ENCODE measurements at regions not wholly inside any gene's neighbourhood (a gene's known extent, or its start where the extent isn't known, plus 50 kb on each side); places are given as distances from the start of the nearest gene placed in this dataset.

DNA sequence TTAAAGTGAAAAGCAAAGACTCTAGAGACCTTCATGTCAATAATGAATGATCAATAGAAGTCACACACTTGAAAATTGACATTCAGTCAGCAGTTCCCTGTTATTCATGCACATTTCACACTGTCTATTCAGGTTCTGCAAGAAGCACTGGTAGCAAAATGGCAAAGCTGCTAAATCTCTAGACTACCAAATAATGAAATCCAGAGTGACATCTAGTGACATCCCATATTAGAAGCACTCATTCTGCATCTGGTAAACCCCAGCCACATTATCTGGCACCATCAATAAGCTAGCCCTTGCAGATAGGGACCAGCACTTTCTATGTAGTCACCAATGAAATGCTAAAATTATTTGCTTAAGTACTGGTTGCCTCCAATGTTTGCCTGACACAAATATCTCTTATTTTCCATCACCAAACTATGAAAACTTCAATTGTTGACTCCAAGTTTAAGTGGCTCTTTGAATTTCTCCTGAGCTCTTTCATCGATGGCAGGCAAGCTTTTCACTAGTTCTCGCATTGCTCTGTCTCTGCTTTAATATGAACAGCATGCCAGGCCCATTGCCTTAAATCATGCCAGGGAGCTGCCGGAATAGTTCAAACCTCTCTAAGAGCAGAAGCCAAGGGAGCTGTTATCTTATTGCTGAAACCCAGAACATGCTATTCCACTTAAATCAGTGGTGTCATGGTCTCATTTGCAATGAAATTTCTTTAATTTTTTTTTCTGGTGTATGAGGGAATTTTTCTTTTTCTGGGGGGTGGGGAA lies 409.9 kb downstream of the MZT1 start:
- DNase-seq, result no peak

DNA sequence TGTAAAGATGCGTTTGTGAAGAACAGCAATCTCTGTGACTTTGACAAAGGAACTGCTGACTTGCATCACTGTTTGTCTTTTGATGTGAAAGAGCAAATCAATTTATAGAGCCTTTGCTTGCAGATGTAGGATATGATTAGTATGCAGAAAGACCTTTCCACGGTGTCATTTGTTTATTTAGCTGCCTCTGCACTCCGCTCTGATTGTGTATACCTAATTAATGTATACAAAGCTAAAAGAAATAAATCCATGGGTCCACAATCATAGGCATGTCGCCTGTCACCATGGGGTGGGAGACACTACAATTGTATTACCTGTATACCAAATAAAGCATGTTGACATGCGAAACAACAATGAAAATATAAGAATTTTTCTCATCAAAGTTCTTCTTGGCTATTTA lies 410.7 kb downstream of the MZT1 start:
- no peak for DNase-seq

DNA sequence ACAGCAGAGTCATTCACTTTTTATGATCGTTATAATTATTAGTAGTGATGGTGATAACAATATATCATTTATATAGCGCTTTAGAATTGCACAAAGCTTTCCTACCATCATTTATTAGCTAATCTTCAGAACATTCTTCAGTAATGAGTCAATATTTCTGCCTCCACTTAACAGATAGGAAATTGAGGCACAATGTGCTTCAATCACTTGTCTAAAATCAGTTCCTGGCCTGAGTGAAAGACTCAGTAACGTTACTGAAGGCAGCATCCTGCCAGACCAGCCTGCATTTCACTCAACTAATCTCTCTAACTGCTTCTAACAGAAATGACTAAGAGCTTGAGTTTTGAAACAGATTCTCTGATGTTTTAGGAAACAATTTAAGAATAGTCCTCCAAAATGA lies 412.1 kb downstream of the MZT1 start:
- no peak for DNase-seq

DNA sequence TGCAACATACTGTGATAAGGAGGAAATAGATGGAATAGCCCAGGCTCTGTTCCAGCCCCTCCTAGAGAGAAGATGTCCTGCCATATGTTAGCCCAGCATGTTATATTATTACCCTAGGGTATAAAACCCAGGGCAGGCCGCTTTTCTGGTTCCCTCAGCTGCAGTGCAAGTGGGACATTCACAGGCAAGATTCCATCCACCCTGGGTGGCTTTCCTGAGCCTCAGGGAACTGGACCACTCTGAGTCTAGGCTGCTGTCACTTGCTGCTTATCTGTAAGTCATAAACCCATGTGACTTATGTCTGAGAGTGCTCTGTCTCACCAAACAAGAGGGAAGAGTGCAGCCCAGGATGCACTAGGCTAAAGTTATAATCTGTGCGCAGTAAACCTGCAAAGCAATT lies 413.2 kb downstream of the MZT1 start:
- no peak for DNase-seq

DNA sequence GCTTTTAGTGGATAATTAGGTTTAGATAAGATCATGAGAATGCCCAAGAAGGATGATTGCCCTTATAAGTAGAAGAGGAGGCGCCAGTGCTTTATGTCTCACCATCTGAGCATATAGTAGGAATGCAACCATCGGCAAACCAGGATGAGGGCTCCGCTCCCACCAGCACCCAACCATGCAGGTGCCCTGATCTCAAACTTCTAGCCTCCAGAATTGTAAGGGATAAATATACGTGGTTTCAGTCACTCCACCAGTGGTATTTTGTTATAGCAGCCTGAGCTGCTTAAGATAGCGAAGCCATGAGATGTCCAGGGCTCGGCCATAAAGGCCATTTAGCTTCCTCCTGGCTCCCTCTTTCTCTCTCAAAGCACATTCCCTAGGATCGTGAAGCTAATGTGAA lies 413.9 kb downstream of the MZT1 start:
- no peak for DNase-seq

DNA sequence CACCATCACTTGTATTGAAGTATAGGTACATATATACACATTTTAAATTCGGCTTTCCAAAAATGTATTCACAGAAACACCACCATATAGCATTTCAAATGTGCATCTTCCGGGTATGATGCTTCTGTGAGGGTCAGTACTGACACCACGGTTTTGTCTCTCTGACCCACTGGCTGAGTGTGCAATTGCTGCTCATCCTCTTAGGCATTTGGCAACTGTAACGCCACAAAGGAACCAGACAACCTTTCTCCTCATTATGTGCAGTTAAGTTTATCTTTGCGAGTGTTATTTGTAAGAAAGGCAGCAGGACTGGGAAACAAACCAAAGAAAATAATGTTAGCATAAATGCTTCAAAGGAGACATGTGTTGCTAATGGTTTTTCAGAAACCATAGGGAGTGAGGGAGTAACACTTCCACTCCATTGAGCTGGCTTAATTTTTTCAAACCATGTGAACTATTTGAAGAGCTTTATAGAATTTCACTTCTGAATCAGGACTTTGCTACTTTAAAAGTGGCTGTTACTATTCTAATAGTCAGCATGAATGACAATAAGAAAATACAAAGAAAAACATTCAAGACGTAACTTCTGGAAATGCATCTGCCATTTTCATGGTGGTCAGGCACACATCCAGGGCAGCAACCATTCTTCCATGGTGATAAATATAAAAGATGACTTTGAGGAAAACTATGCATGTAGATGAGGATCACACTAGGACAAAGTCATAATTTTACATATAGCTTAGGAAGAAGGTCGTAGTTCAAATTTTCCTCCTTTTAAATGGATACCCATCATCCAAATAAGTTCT lies 423.3 kb downstream of the MZT1 start:
- no peak for DNase-seq

DNA sequence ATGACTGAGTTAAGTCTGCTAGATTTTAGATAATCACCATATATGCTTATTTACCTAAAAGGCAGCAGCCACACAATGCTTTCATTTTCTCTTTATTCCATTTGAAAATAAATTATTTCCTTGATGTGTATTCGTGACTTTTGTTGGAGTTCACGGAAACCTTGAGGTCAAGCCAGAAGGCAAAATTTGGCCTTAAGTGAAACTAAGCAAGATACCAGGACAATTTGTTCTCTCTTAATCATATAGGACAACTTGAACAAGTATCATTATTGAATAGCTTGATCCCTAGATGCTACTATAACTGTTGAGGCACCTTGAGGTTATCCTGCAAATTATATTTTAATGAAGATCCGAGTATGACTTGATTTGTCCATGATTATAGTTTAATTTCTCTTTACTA lies 429.2 kb upstream of the DACH1 start:
- DNase-seq, result no peak

DNA sequence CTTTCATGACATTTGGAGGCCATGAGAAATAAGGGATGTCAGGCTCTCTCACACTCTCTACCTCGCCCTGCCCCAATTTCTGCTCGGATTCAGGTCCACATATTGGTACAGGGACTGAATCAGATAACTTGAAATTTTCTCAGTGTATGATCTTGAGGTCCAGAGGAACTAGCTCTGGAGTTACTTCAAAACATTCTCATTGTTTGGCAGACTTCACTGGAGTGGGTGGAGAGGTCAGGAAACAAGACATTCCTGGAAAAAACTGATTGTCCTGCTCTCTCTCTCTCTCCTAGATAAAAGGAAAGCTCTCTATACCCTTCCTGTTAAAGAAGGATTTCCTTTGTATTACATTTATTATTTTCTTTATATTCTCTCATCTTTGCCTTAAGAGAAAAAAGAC lies 428.1 kb upstream of the DACH1 start:
- no peak for DNase-seq

DNA sequence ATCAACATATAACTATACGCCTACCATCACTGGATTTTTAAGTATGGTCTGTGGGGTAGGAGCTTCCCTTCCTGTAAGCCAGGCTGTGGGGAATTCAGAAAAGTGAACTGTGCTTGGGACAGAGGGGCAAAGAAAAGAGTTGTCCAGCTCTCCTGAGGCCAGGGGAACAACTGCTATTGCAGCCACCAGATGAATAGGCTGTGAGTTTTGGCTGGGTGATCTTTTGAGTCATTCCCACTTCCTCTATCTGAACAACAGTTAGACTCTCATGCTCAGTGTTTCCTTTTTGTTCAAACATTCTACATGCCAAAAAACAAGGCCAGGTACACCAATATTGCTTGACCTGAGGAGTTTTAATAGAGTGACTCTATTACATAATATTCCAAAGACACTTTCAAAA lies 426.2 kb upstream of the DACH1 start:
- no peak for DNase-seq

DNA sequence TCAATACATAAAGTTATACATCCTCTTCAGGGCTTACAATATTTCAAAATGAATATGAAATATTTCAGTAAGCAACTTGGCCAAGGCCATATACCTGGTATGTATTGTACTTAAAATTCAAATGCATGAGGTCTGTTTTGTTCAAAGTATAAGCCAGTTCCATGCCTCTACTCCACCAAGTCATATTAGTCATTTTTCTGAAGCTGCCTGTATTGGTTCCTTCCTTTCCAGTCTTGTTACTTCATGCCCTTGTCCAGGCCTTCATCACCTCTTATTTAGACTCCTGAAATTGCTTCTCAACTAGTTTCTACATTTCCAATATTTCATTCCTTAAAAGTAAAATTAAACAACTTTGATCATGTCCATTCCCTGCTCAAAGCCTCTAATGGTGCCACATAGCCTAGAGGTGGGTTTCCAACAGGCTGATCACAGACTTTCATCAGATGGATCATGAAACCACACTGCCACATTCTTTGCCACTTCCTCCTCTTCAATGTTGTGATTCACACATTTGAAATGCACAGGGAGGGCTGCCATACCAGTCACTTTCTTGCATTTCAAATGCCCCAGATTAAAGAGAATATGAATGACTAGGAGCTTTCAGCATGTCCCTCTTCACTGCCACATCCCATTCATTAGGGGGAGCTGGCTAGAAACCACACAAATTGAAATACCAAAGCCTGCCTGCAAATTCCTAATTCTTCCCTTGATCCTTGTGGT lies 424.1 kb upstream of the DACH1 start:
- no peak for DNase-seq

DNA sequence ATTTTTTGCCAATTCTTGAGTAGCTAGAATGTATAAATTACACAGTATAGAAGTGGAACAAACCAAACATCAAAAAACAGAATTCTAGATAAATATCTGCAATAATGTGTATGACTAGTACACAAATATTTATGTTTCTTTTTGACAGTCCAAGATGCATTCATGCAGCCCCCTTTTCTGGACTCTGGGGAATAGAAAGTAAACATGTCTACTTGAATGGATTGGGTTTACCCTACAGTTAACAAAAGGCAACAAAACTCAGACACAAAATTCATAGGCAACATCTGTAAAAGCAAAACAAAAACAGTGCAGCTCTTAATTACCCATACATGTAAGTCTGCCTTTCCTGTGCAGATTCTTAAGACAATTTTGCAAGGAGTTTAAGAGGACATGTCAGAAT lies 419.4 kb upstream of the DACH1 start:
- no peak for DNase-seq

DNA sequence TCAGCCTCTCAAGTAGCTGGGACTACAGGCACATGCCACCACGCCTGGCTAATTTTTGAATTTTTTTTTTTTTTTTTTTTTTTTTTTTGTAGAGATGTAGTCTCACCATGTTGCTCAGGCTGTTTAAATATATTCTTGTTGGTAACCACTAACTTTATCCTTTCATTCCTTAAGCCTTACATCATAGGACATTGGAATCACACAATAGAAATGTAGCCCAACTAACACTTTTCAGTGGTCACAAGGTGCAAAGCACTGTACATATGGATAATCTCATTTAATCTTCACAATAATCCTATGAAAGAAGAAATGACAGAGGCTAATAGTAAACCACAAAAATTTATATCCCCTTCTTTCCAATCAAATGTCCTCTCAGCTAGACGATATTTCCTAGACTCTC lies 417.8 kb upstream of the DACH1 start:
- no peak for DNase-seq

DNA sequence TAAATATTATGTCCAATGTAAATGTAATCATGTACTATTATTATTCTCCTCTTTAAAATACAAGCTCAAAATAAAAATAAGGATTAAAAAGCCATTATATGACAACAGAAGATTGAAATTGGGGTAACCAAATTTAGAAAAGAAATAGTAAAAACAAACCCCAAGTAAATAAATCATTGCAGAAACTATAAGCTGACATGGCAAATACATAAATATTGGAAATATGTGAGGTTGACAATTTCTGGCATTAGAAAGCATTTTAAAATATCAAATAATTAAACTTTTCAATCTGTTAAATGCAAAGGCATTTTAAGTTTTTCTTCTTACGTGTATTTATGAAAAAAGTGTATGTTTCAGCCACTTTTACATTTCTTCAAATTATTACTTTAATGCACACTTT lies 394.7 kb upstream of the DACH1 start:
- DNase-seq, result no peak

DNA sequence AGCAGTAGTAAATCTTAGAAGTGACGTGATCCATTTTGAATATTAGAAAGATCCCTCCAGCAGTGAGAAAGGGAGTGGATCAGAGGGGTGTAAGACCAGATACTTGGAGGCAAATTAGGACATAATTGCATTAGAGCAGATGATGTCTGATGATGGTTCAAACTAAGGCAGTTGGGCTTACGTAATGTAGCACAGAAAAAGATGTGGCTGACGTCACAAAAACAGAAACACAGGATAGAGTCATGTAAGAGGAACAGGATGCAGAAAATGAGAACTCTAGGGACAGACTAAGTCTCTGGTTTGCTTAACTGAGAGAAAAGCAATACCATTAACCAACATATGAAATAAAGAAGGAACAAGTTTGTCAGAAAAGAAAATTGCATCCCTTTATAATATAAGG lies 392.5 kb upstream of the DACH1 start:
- DNase-seq, result no peak

DNA sequence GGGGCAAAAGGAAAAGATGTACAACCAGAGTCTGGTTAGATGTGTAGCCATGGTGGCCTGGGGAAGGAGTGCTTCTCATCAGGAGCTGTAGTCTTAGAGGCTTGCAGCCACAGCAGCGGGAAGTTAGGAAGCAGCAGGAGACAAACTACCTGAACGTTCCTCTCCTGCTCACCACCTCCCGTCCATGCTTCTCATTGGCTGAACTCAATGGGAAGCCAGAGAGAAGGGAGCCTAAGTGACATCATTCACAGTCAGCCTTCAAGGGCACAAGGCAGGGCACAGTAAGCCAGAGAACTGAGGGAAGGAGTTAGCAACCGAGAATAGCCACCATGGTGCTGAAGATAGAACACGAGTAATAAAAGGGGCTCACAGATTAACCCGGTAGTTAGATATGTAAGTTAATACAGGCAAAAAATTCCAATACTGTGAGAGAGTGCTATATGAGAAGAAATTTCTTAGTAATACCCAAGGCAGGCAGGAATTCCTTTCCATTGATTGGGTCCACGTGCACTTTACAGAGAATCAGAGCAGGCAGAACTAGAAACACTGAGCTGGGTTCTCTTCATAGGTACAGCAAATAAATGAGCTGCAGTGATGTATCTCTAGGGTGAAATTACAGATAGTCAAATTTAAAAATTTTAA lies 391.5 kb upstream of the DACH1 start:
- no peak for DNase-seq

DNA sequence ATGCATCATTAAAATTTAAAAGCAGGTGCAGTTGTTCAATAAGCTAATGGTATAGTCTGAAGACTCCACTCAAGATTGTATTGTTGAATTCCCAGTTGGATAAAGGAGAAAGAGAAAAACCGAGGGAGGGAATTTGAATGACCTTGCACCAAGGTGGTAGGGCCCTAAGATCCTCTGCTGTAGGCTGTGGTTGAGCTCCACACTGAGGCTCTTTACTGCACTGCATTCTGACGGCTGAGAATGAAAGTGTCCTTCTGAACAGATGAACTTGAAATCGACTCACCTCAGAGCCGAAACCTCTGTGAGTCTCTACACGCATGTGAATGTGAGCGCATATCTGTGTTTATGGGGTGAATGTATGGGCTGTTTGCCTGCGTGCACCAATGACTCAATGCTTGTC lies 388.9 kb upstream of the DACH1 start:
- DNase-seq, result no peak

DNA sequence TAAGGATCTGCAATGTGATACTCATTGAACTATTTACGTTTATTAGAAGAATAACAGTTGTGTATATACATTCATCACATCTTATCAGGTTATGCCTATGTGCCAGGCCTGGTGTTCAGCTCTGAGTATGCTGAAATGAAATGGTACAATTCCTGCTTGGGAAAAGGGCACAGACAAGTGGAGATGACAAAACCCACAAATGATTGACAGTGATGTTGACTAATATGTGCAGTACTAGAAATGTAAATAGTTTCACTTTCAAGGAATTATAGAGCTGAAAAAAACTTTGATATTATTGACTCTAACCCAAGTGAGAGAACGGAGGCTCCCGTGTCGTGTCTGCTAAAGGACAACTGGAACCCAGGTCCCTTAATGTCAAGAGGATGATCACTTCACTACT lies 386.8 kb upstream of the DACH1 start:
- no peak for DNase-seq

DNA sequence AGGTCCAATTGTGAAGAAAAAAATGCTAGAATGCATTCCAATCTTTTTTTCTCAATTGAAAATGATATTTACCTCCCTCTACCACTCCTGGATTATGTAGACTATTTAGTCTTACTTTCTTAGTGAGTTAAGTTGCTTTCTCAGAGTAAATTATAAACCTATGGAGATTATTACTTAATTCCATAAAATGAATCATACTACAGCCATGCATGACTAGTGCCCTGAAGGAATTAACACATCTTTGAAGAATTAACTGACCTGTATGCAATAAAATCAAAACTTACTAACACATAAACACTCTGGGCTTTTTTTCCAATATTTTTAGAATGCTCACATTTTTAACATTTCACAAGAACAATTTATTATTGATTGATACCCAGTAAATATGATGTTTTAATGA lies 379.4 kb upstream of the DACH1 start:
- DNase-seq, result no peak

DNA sequence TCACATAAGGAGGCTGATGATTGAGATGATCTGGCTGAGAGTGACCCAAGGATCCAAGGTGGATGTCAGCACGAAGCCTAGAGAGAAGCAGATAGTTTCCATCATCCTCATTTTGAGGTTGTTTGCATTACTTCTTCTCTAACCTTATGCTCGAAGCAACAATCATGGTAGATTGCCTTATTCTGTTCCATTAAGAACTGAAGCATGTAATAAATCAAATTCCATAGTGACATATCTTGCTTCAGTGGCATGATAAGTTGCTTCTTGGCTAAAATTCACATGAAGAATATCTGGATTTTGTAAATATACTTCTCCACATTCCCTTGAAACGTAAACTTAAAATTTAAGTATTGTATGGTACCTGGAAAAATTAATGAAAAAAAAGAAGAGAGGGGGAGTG lies 377.8 kb upstream of the DACH1 start:
- DNase-seq, result no peak

DNA sequence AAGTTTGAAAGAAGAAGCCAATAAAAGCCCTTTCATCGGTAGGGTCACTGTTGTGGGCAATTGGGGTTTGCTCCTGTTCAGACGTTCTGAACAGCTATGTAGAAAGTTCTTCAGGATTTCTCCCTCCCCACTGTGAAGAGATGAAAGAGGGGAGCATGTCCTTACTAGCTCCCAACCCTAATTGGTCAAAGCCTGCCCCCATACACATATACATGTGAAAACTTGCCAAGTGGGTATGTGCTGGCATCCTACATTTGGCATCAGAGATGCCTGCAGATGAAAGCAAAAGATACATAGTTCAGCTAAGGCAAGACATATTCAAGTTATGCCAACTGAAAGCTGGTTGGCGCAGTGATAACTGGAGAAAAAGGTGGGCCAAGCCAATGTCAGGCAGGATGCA lies 363.1 kb upstream of the DACH1 start:
- DNase-seq, result no peak

DNA sequence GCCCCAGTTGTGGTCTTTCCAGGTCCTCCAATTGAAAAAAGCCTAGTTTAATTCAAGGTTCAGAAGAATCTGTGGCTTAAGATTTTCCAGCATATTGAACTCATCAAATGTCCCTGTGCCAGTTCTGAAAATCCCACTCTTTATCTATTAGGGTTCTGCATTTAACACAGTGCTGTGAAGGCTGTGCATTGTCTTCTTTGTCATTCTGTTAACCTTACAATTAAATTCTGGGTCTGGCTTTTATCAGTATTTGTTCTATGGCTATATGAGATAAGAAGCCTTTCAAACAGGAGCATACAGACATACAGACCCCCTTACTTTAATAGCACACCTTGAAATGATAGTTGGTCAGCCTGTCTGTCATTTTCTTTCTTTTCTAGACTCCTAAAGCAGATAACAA lies 362.1 kb upstream of the DACH1 start:
- DNase-seq, result no peak

DNA sequence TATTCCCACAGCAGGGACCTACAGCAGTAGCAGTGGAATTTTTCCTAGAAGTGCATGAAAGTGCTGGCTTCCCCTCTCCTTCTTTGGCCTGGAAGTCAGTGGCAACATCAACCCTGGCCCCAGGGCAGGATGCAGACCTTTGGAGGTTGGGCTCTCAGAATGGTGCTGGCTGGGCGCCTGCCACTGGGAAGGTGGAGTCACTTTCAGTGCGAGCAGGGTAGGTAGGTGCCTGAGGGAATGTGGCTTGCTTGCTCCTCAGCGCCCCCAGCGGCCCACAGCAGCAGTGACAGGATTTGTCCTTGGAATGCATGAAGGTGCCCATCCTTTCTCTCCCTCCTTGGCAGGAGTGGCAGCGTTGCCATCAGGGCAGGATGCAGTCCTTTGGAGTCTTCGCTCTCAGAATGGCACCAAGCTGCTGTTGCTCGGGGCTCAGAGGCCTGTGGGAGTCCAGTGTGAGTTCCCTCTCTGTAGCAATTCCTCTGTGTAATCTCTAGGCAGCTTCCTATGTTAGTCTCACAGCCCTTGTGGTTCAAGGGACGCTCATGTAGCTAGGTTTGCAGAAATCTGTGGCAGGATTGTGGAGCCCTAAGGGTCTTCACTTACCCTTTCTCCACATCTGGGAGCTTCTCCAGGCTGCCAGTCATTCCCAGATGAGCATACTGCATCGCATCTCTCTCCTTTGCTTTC lies 354.4 kb upstream of the DACH1 start:
- DNase-seq, result no peak

DNA sequence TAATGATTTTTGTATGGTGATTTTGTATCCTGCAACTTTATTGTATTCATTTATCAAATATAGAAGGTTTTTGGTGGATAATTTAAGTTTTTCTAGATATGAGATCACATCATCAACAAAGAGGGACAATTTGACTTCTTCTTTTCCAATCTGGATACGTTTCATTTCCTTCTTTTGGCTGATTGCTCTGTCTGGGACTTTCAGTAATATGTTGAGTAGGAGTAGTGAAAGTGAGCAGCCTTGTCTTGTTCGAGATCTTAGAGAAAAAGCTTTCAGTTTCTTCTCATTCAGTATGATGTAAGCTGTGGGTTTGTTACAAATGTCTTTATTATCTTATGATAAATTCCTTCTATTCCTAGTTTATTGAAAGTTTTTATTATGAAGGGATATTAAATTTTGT lies 352.0 kb upstream of the DACH1 start:
- no peak for DNase-seq

All from activated CD4-positive, CD25-positive, alpha-beta regulatory T cell (primary cell).